K562 (cell line): ENCODE measurements at regions not wholly inside any gene's neighbourhood (a gene's known extent, or its start where the extent isn't known, plus 50 kb on each side); places are given as distances from the start of the nearest gene placed in this dataset.

Source experiments
- ATAC-seq: fragments of 200-7000 bp; cut with Tn5 transposase; 3 replicates; pipeline ENCODE4 v1.9.1; 2020; ENCODE audit warnings: moderate library complexity
- BruUV-seq: library from RNA; stranded (reverse); fragments of 400-500 nt; replicated peaks from 2 replicates; lab custom pipeline; 2021; lab: Mats Ljungman, UMichigan
- CTCF ChIA-PET: fragments of 300-600 bp; formaldehyde crosslinking; extraction: SDS; loops from one replicate; lab custom pipeline; 2021; ENCODE audit warnings: low intra/inter-chr PET ratio; lab: Yijun Ruan, JAX
- POLR2A ChIA-PET: fragments of 300-600, 350-650 bp; sonication (Branson Sonifier 250); formaldehyde crosslinking; extraction: SDS; loops from one replicate; lab custom pipeline; 2021; ENCODE audit warnings: antibody characterized with exemption, inconsistent platforms; lab: Yijun Ruan, JAX
- DNase-seq, 4 experiments: peaks; one replicate each; pipeline versions ENCODE4 v3.0.0 to v3.0.0-alpha.2; 2011 to 2018; ENCODE audit warnings: low spot score in 3 of 4, mixed read lengths in 3 of 4; ENCODE audit errors: extremely low read depth in 1 of 4
- FAIRE-seq: peaks from 2 replicates; lab custom pipeline; 2011; peaks lifted over from hg19 to GRCh38; lab: Jason Lieb, UNC
- H2AFZ ChIP-seq: 2 replicates; pipeline ENCODE4 v1.6.0; 2011; ENCODE audit warnings: low read depth, low read length, control low read depth, inconsistent platforms
- H3K27ac ChIP-seq: fragments of 200-600 bp; 3 replicates; pipeline ENCODE4 v1.8.0; 2011; ENCODE audit warnings: low read depth, mild to moderate bottlenecking, control low read depth, inconsistent platforms, low read length, moderate library complexity, mixed read lengths; ENCODE audit errors: extremely low read depth
- H3K27me3 ChIP-seq, 2 experiments: fragments of 300-600 bp in 1 of 2; 2 replicates in 1 of 2; 3 replicates in 1 of 2; pipeline versions ENCODE4 v1.6.0 to v1.8.0; 2011; ENCODE audit warnings: inconsistent platforms in 2 of 2, low read length in 2 of 2, mild to moderate bottlenecking in 1 of 2, mixed read lengths in 1 of 2, moderate library complexity in 1 of 2; ENCODE audit not compliant: control insufficient read depth in 2 of 2, insufficient read depth in 2 of 2
- H3K36me3 ChIP-seq: fragments of 300-600 bp; 3 replicates; pipeline ENCODE4 v1.8.0; 2011; ENCODE audit warnings: mild to moderate bottlenecking, low read length, inconsistent platforms; ENCODE audit not compliant: control insufficient read depth, insufficient read depth
- H3K4me1 ChIP-seq, 2 experiments: fragments of 200-600 bp in 1 of 2; replicated peaks in 1 of 2; 2 replicates in 1 of 2; 3 replicates in 1 of 2; pipeline versions ENCODE4 v1.5.1 to v1.8.0; 2011; ENCODE audit warnings: inconsistent platforms in 2 of 2, low read length in 2 of 2, mild to moderate bottlenecking in 1 of 2, mixed read lengths in 1 of 2, moderate library complexity in 1 of 2; ENCODE audit not compliant: control insufficient read depth in 2 of 2, insufficient read depth in 2 of 2
- H3K4me2 ChIP-seq: 2 replicates; pipeline ENCODE4 v1.6.1; 2011; ENCODE audit warnings: low read length, control low read depth, inconsistent platforms, mixed read lengths; ENCODE audit not compliant: insufficient read depth
- H3K4me3 ChIP-seq: fragments of 200-600 bp; sonication (generic), shearing (Covaris generic); 2 replicates; pipeline ENCODE4 v1.5.1; 2016; ENCODE audit warnings: control low read depth, inconsistent platforms
- H3K79me2 ChIP-seq: fragments of 200-600 bp; 3 replicates; pipeline ENCODE4 v1.8.0; 2011; ENCODE audit warnings: low read length, inconsistent platforms; ENCODE audit not compliant: control insufficient read depth, insufficient read depth
- H3K9ac ChIP-seq, 2 experiments: 2 replicates each; pipeline versions ENCODE4 v1.6.0 to v1.6.1; 2011; ENCODE audit warnings: low read depth in 2 of 2, low read length in 2 of 2, control low read depth in 1 of 2, inconsistent platforms in 1 of 2, mild to moderate bottlenecking in 1 of 2, mixed read lengths in 1 of 2; ENCODE audit not compliant: insufficient read depth in 1 of 2
- H3K9me1 ChIP-seq: one replicate; pipeline ENCODE4 v1.6.0; 2011; ENCODE audit warnings: inconsistent platforms, mild to moderate bottlenecking, low read length, moderate library complexity; ENCODE audit not compliant: control insufficient read depth, insufficient read depth
- H3K9me3 ChIP-seq: replicated peaks from 2 replicates; pipeline ENCODE4 v1.5.1; 2011; ENCODE audit warnings: low read depth, low read length, inconsistent platforms; ENCODE audit not compliant: control insufficient read depth, insufficient read depth
- H4K20me1 ChIP-seq: replicated peaks from 2 replicates; pipeline ENCODE4 v1.6.1; 2011; ENCODE audit warnings: low read length, inconsistent platforms, mixed read lengths; ENCODE audit not compliant: control insufficient read depth, insufficient read depth
- BACH1 ChIP-seq: fragments of 200-800 bp; sonication (Bioruptor generic); IDR thresholded peaks from 2 replicates; pipeline ENCODE4 v1.6.1; 2016; ENCODE audit warnings: missing genetic modification characterization, missing compliant biosample characterization
- BCL6 ChIP-seq: fragments of 250-450 bp; sonication (Bioruptor Pico); IDR thresholded peaks from 2 replicates; pipeline ENCODE4 v1.4.0; 2020
- CBX8 ChIP-seq: fragments of 200-600 bp; sonication (generic); IDR thresholded peaks from 2 replicates; pipeline ENCODE4 v1.6.1; 2012; ENCODE audit warnings: borderline replicate concordance, mixed run types, low read depth, mild to moderate bottlenecking, moderate library complexity, mixed read lengths, low read length, control low read depth, inconsistent platforms; ENCODE audit not compliant: poor library complexity, severe bottlenecking; ENCODE audit errors: extremely low read depth
- ESRRB ChIP-seq: fragments of 250-450 bp; sonication (Bioruptor Pico); IDR thresholded peaks from 2 replicates; pipeline ENCODE4 v1.5.0; 2020; ENCODE audit warnings: mild to moderate bottlenecking, moderate library complexity, borderline replicate concordance
- KAT7 ChIP-seq: sonication (generic); formaldehyde crosslinking; IDR thresholded peaks from 2 replicates; pipeline ENCODE4 v1.8.0; 2022; ENCODE audit warnings: missing genetic modification reagents, mild to moderate bottlenecking, borderline replicate concordance
- MIER1 ChIP-seq: fragments of 450-650 bp; IDR thresholded peaks from 2 replicates; pipeline ENCODE4 v1.6.1; 2016; ENCODE audit warnings: antibody characterized with exemption, mild to moderate bottlenecking, low read depth
- NEUROD1 ChIP-seq: fragments of 150-350 bp; IDR thresholded peaks from 2 replicates; pipeline ENCODE4 v1.6.1; 2014; ENCODE audit warnings: borderline replicate concordance, low read length, low read depth; ENCODE audit not compliant: partially characterized antibody
- SRF ChIP-seq, 2 experiments: fragments of 250-450, 450-650 bp in 1 of 2; sonication (Bioruptor Pico) in 1 of 2; sonication (generic) in 1 of 2; formaldehyde crosslinking; IDR thresholded peaks; 2 replicates each; pipeline versions ENCODE4 v1.5.0 to v1.5.1; 2020 to 2022; ENCODE audit warnings: mild to moderate bottlenecking in 1 of 2, missing genetic modification reagents in 1 of 2
- ZNF24 ChIP-seq: fragments of 450-650 bp; IDR thresholded peaks from 2 replicates; pipeline ENCODE4 v1.6.1; 2016
- WGBS: fragments of 100-300 bp; shearing (Covaris generic); methylation state at CpG from one replicate; pipeline ENCODE4 v1.1.6; 2016; ENCODE audit warnings: low coverage, mixed read lengths; ENCODE audit not compliant: insufficient coverage; ENCODE audit errors: missing lambda C conversion rate; 5-methylcytosine and 5-hydroxymethylcytosine counted together
- in situ Hi-C: fragments of 300-500 bp; cut with MboI; formaldehyde crosslinking; loops from 4 replicates; pipeline ENCODE4 v1.15.0; 2018; ENCODE audit warnings: inconsistent platforms, mixed read lengths
- intact Hi-C: fragments of 100-400 bp; cut with micrococcal nuclease; formaldehyde crosslinking; loops from 2 replicates; pipeline ENCODE4 v1.14.2; 2022

GRCh38 chr2:16042201-16042700, 101.9 kb downstream of the MYCN start:
- peaks cover 5 to 8% of the 10 kb centered on the region in 2 experiments; a peak in 3 of 5 replicates for H3K27me3 ChIP-seq
- no peak overlapping the region for H3K27ac ChIP-seq
- H2AFZ ChIP-seq: no peak overlapping the region
- no peak for ATAC-seq
- BruUV-seq: no TSS peak
- CTCF ChIA-PET: no interaction called here
- H3K4me2 ChIP-seq: no peak overlapping the region
- no peak for FAIRE-seq
- DNase-seq: no peak
- no peaks in the 10 kb centered on the region for H3K4me1 ChIP-seq
- intact Hi-C loops: no loop called here
- TF ChIP-seq CBX8: no peak
- no peak for TF ChIP-seq ESRRB (CRISPR knock-in tag)
- TF ChIP-seq MIER1: no peak
- no peak for TF ChIP-seq BCL6 (CRISPR knock-in tag)
- TF ChIP-seq NEUROD1: no peak
- TF ChIP-seq ZNF24: no peak
- no peak for TF ChIP-seq BACH1 (tag)
- no peak for TF ChIP-seq KAT7
- no peak for TF ChIP-seq SRF (CRISPR knock-in tag; IDR thresholded peaks at IDR 0.05)
- WGBS: 0% methylated on average over 3 of the region's 3 CpGs
- H3K4me3 ChIP-seq: no peak overlapping the region
- H3K79me2 ChIP-seq: no peaks in the 10 kb centered on the region
- no peaks in the 10 kb centered on the region for H4K20me1 ChIP-seq
- no peaks in the 10 kb centered on the region for H3K9me3 ChIP-seq
- in situ Hi-C loops: no loop called here
- no peak overlapping the region for H3K9ac ChIP-seq
- POLR2A ChIA-PET: no interaction called here
- no peaks in the 10 kb centered on the region for H3K9me1 ChIP-seq
- no peaks in the 10 kb centered on the region for H3K36me3 ChIP-seq
